Neural cell (in vitro differentiated cells): ENCODE measurements at regions not wholly inside any gene's neighbourhood (a gene's known extent, or its start where the extent isn't known, plus 50 kb on each side); places are given as distances from the start of the nearest gene placed in this dataset.

Experiments used
- H2AFZ ChIP-seq: fragments of 200-600, 300-800 bp; sonication (generic), shearing (Covaris generic); 2 replicates; pipeline ENCODE4 v1.6.0; 2014; ENCODE audit warnings: low read depth, mild to moderate bottlenecking, antibody characterized with exemption, low read length, moderate library complexity
- H3F3A ChIP-seq: fragments of 200-600 bp; shearing (Covaris generic); 2 replicates; pipeline ENCODE4 v1.6.1; 2016; ENCODE audit warnings: mild to moderate bottlenecking, moderate library complexity, mixed read lengths, antibody characterized with exemption, low read length; ENCODE audit not compliant: insufficient read depth, poor library complexity, severe bottlenecking
- H3K27ac ChIP-seq: fragments of 200-600, 300-800 bp; sonication (generic), shearing (Covaris generic); 2 replicates; pipeline ENCODE4 v1.5.1; 2014; ENCODE audit warnings: mild to moderate bottlenecking, low read length, moderate library complexity
- H3K27me3 ChIP-seq: fragments of 300-800, 200-600 bp; sonication (generic), shearing (Covaris generic); 2 replicates; pipeline ENCODE4 v1.6.0; 2014; ENCODE audit warnings: mild to moderate bottlenecking, low read depth, low read length, moderate library complexity; ENCODE audit not compliant: insufficient read depth
- H3K36me3 ChIP-seq: fragments of 300-800, 200-600 bp; sonication (generic), shearing (Covaris generic); 2 replicates; pipeline ENCODE4 v1.5.1; 2014; ENCODE audit warnings: mild to moderate bottlenecking, antibody characterized with exemption, low read length, moderate library complexity; ENCODE audit not compliant: insufficient read depth
- H3K4me2 ChIP-seq: fragments of 300-800, 200-600 bp; sonication (generic), shearing (Covaris generic); 2 replicates; pipeline ENCODE4 v1.6.0; 2014; ENCODE audit warnings: mild to moderate bottlenecking, low read length
- H3K4me3 ChIP-seq: fragments of 300-800, 200-600 bp; sonication (generic), shearing (Covaris generic); 2 replicates; pipeline ENCODE4 v1.5.1; 2014; ENCODE audit warnings: mild to moderate bottlenecking, low read length, moderate library complexity
- H3K79me2 ChIP-seq: fragments of 200-600 bp; shearing (Covaris generic); replicated peaks from 2 replicates; pipeline ENCODE4 v1.6.0; 2014; ENCODE audit warnings: mild to moderate bottlenecking, low read length, moderate library complexity; ENCODE audit not compliant: insufficient read depth
- H3K9ac ChIP-seq: fragments of 300-800, 200-600 bp; sonication (generic), shearing (Covaris generic); 2 replicates; pipeline ENCODE4 v1.6.1; 2016; ENCODE audit warnings: mild to moderate bottlenecking, low read length, mixed read lengths
- H3K9me2 ChIP-seq: fragments of 200-600 bp; shearing (Covaris generic); 2 replicates; pipeline ENCODE4 v1.6.1; 2016; ENCODE audit warnings: mild to moderate bottlenecking, low read length, mixed read lengths; ENCODE audit not compliant: insufficient read depth
- H3K9me3 ChIP-seq: fragments of 200-600, 300-800 bp; sonication (generic), shearing (Covaris generic); 2 replicates; pipeline ENCODE4 v1.6.1; 2016; ENCODE audit warnings: mild to moderate bottlenecking, mixed run types, low read length, moderate library complexity, mixed read lengths
- H4K20me1 ChIP-seq: fragments of 200-600 bp; shearing (Covaris generic); 2 replicates; pipeline ENCODE4 v1.6.1; 2016; ENCODE audit warnings: mild to moderate bottlenecking, mixed run types; ENCODE audit not compliant: insufficient read depth
- EP300 ChIP-seq: fragments of 450-650 bp; conservative IDR thresholded peaks from 2 replicates; pipeline ENCODE4 v1.6.1; 2014; ENCODE audit warnings: antibody characterized with exemption, mild to moderate bottlenecking, moderate library complexity; ENCODE audit not compliant: poor library complexity, severe bottlenecking
- EZH2 ChIP-seq: fragments of 200-600, 300-800 bp; shearing (Covaris generic), sonication (generic); IDR thresholded peaks from 2 replicates; pipeline ENCODE4 v1.6.1; 2014; ENCODE audit warnings: antibody characterized with exemption, low read length, borderline replicate concordance, mild to moderate bottlenecking; ENCODE audit not compliant: insufficient read depth, poor library complexity, severe bottlenecking
- MXI1 ChIP-seq: fragments of 450-650 bp; conservative IDR thresholded peaks from 2 replicates; pipeline ENCODE4 v1.6.1; 2014; ENCODE audit warnings: antibody characterized with exemption, mild to moderate bottlenecking; ENCODE audit not compliant: poor library complexity, severe bottlenecking
- POLR2AphosphoS5 ChIP-seq: IDR thresholded peaks from 2 replicates; pipeline ENCODE4 v1.6.1; 2012
- RAD21 ChIP-seq: fragments of 450-650 bp; conservative IDR thresholded peaks from 2 replicates; pipeline ENCODE4 v1.6.1; 2014; ENCODE audit warnings: antibody characterized with exemption, mild to moderate bottlenecking, moderate library complexity
- REST ChIP-seq: IDR thresholded peaks from 2 replicates; pipeline ENCODE4 v1.6.1; 2012; ENCODE audit warnings: borderline replicate concordance
- SMC3 ChIP-seq: fragments of 450-650 bp; conservative IDR thresholded peaks from 2 replicates; pipeline ENCODE4 v1.6.1; 2014; ENCODE audit warnings: antibody characterized with exemption, mild to moderate bottlenecking, moderate library complexity; ENCODE audit not compliant: poor library complexity
- TAF1 ChIP-seq: IDR thresholded peaks from 2 replicates; pipeline ENCODE4 v1.6.1; 2012; ENCODE audit warnings: low read depth
- TF ChIP-seq, protein P1 (sequence below): fragments of 450-650 bp; IDR thresholded peaks from 2 replicates; pipeline ENCODE4 v1.5.1; 2014; ENCODE audit warnings: antibody characterized with exemption, mild to moderate bottlenecking, moderate library complexity; ENCODE audit not compliant: poor library complexity, severe bottlenecking

- H3K4me2 ChIP-seq, result no peak overlapping the region
- H3K9ac ChIP-seq, result no peak overlapping the region
- H3K36me3 ChIP-seq, result no peaks in the 10 kb centered on the region
- no peaks in the 10 kb centered on the region for H3K27me3 ChIP-seq
- H3F3A ChIP-seq, result no peaks in the 10 kb centered on the region
- no peak overlapping the region for H2AFZ ChIP-seq
- no peaks in the 10 kb centered on the region for H4K20me1 ChIP-seq
- H3K9me3 ChIP-seq, result no peaks in the 10 kb centered on the region
- H3K9me2 ChIP-seq, result no peaks in the 10 kb centered on the region
- no peaks in the 10 kb centered on the region for H3K79me2 ChIP-seq
- TF ChIP-seq, protein P1, sequence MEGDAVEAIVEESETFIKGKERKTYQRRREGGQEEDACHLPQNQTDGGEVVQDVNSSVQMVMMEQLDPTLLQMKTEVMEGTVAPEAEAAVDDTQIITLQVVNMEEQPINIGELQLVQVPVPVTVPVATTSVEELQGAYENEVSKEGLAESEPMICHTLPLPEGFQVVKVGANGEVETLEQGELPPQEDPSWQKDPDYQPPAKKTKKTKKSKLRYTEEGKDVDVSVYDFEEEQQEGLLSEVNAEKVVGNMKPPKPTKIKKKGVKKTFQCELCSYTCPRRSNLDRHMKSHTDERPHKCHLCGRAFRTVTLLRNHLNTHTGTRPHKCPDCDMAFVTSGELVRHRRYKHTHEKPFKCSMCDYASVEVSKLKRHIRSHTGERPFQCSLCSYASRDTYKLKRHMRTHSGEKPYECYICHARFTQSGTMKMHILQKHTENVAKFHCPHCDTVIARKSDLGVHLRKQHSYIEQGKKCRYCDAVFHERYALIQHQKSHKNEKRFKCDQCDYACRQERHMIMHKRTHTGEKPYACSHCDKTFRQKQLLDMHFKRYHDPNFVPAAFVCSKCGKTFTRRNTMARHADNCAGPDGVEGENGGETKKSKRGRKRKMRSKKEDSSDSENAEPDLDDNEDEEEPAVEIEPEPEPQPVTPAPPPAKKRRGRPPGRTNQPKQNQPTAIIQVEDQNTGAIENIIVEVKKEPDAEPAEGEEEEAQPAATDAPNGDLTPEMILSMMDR, result no peak
- TF ChIP-seq POLR2AphosphoS5 (no peak), RAD21 (no peak), TAF1 (no peak), MXI1 (no peak), SMC3 (no peak), EZH2 (no peak), EP300 (no peak), REST (no peak)
- no peak overlapping the region for H3K4me3 ChIP-seq
- H3K27ac ChIP-seq, result no peak overlapping the region
These were observed 256.8 kb upstream of the NCAM2 start for GRCh38 chr21:20741445-20741844.

DNA sequence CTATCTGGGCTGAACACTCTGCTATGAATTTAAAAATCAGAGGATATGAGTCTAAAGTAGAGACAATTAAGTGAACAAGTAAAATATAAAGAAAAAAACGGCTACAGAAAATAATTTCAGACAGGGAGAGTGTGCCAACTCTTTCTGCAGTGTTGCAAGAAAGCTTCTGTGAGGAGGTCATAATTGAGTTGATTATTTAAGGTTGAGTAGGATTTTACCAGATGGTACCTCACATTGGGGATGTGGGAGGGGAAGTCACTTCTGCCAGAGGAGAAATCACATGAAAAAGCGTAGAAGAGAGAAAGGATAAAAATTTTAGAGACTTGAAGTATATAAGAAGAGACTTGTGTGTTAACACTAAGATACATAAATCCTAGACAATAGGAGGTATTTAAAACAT is 238.0 kb upstream of the NCAM2 start:
- H3K27ac ChIP-seq, result no peak overlapping the region
- H3K79me2 ChIP-seq, result no peaks in the 10 kb centered on the region
- H3K4me2 ChIP-seq, result no peak overlapping the region

More for the DNA sequence above, 238.0 kb upstream of the NCAM2 start:
- no peaks in the 10 kb centered on the region for H3K27me3 ChIP-seq
- no peak overlapping the region for H2AFZ ChIP-seq
- no peaks in the 10 kb centered on the region for H3F3A ChIP-seq
- H3K4me3 ChIP-seq, result no peak overlapping the region
- H3K9ac ChIP-seq, result no peak overlapping the region
- no peaks in the 10 kb centered on the region for H3K9me3 ChIP-seq
- H3K36me3 ChIP-seq, result no peaks in the 10 kb centered on the region
- no peaks in the 10 kb centered on the region for H4K20me1 ChIP-seq
- no peaks in the 10 kb centered on the region for H3K9me2 ChIP-seq
- TF ChIP-seq, protein P1, result no peak
